Right lobe of liver (tissue), 6 donors: ENCODE measurements at regions not wholly inside any gene's neighbourhood (a gene's known extent, or its start where the extent isn't known, plus 50 kb on each side); places are given as distances from the start of the nearest gene placed in this dataset.

Source experiments
- ATAC-seq, 4 donors: fragments of 200-7000 bp; cut with Tn5 transposase; one replicate each; pipeline ENCODE4 v1.9.1; 2020; ENCODE audit warnings: mild to moderate bottlenecking in 4 of 4, moderate library complexity in 4 of 4
- DNase-seq, 3 donors: peaks; one replicate each; pipeline ENCODE4 v3.0.0-alpha.2; 2020
- H3K27ac ChIP-seq, 3 donors: fragments of 200-600 bp; one replicate each; pipeline ENCODE4 v1.8.0; 2022
- H3K27me3 ChIP-seq, 2 donors: fragments of 200-600 bp; one replicate each; pipeline ENCODE4 v1.8.0; 2022
- H3K36me3 ChIP-seq, 4 donors: fragments of 200-600 bp; sonication (generic) in 1 of 4; one replicate each; pipeline versions ENCODE4 v1.5.1 to v1.8.0; 2017 to 2022; ENCODE audit warnings: control low read depth in 1 of 4
- H3K4me1 ChIP-seq, 4 donors: fragments of 200-600 bp; sonication (generic) in 1 of 4; one replicate each; pipeline versions ENCODE4 v1.5.1 to v1.8.0; 2017 to 2022; ENCODE audit warnings: control low read depth in 1 of 4
- H3K4me3 ChIP-seq, 3 donors: fragments of 200-600 bp; one replicate each; pipeline ENCODE4 v1.8.0; 2022
- H3K9me3 ChIP-seq, 4 donors: fragments of 200-600 bp; sonication (generic) in 1 of 4; one replicate each; pipeline versions ENCODE4 v1.5.1 to v1.8.0; 2017 to 2022; ENCODE audit warnings: control low read depth in 1 of 4
- CTCF ChIP-seq, 4 donors: fragments of 200-600 bp in 3 of 4; fragments of 450-650 bp in 1 of 4; IDR thresholded peaks; one replicate each; pipeline versions ENCODE4 v1.5.1 to v1.8.0; 2016 to 2022; ENCODE audit warnings: antibody characterized with exemption in 4 of 4, mild to moderate bottlenecking in 2 of 4
- POLR2A ChIP-seq: fragments of 450-650 bp; IDR thresholded peaks from one replicate; pipeline ENCODE4 v1.6.1; 2017; ENCODE audit warnings: antibody characterized with exemption, mild to moderate bottlenecking
- WGBS: methylation state at CpG from one replicate; pipeline ENCODE4 v1.1.6; 2018; ENCODE audit warnings: low coverage, low lambda C conversion rate; ENCODE audit not compliant: insufficient coverage; ENCODE audit errors: missing lambda C conversion rate; 5-methylcytosine and 5-hydroxymethylcytosine counted together
- intact Hi-C, 2 donors: fragments of 100-400 bp; cut with DNase I; formaldehyde crosslinking; loops; one replicate each; pipeline versions ENCODE4 v1.11.2 to v1.14.1; 2022
- donor health status: DM: no; HTN: yes; CAD: no.
- donor health status: DM: no; HTN: no; CAD: no.
- donor health status: DM: no; HTN: no; CAD: no.
- donor health status: DM: no; HTN: yes; CAD: no.
- donor health status: DM: no; HTN: yes; CAD: no.

GRCh38 chr13:73286942-73287620 lies 228.3 kb downstream of the KLF5 start:
- Histone ChIP-seq H3K27me3 (no peaks in the 10 kb centered on the region), H3K9me3 (no peaks in the 10 kb centered on the region), H3K36me3 (no peaks in the 10 kb centered on the region), H3K4me3 (no peak overlapping the region), H3K27ac (no peak overlapping the region), H3K4me1 (no peaks in the 10 kb centered on the region)
- intact Hi-C loops, result no loop called here
- no peak for ATAC-seq
- 51% methylated on average over 8 of the region's 10 CpGs for WGBS
- TF ChIP-seq CTCF (IDR thresholded peaks at IDR 0.05) (no peak), POLR2A (no peak)
- no peak for DNase-seq

GRCh38 chr13:73286177-73286576 lies 227.4 kb downstream of the KLF5 start:
- Histone ChIP-seq H3K4me3 (no peak overlapping the region), H3K27me3 (no peaks in the 10 kb centered on the region), H3K27ac (no peak overlapping the region), H3K9me3 (no peaks in the 10 kb centered on the region), H3K36me3 (no peaks in the 10 kb centered on the region), H3K4me1 (no peaks in the 10 kb centered on the region)
- no peak for DNase-seq
- intact Hi-C loops, result no loop called here
- ATAC-seq, result no peak
- TF ChIP-seq POLR2A (no peak), CTCF (IDR thresholded peaks at IDR 0.05) (peak in 1 of 4 donors; percentile 15)
- WGBS, result 87% methylated on average over 5 of the region's 5 CpGs

GRCh38 chr13:73284081-73284874 lies 225.5 kb downstream of the KLF5 start:
- H3K27ac ChIP-seq, result no peak overlapping the region
- H3K9me3 ChIP-seq, result no peaks in the 10 kb centered on the region
- intact Hi-C loops, result no loop called here
- ATAC-seq (no peak), DNase-seq (no peak)
- H3K4me3 ChIP-seq, result no peak overlapping the region
- no peaks in the 10 kb centered on the region for H3K4me1 ChIP-seq
- WGBS, result 72% methylated on average over 5 of the region's 6 CpGs
- TF ChIP-seq POLR2A (no peak), CTCF (IDR thresholded peaks at IDR 0.05) (no peak)
- no peaks in the 10 kb centered on the region for H3K27me3 ChIP-seq
- no peaks in the 10 kb centered on the region for H3K36me3 ChIP-seq

GRCh38 chr13:73283636-73284035 lies 224.8 kb downstream of the KLF5 start:
- intact Hi-C loops, result no loop called here
- no peak for TF ChIP-seq CTCF (IDR thresholded peaks at IDR 0.05)
- no peak for TF ChIP-seq POLR2A
- Histone ChIP-seq H3K27ac (no peak overlapping the region), H3K4me1 (no peaks in the 10 kb centered on the region), H3K9me3 (no peaks in the 10 kb centered on the region), H3K36me3 (no peaks in the 10 kb centered on the region), H3K4me3 (no peak overlapping the region), H3K27me3 (no peaks in the 10 kb centered on the region)
- DNase-seq (no peak), ATAC-seq (no peak)
- WGBS, result 82% methylated on average over 3 of the region's 6 CpGs
